Thymus (tissue), 11 donors: ENCODE measurements at regions not wholly inside any gene's neighbourhood (a gene's known extent, or its start where the extent isn't known, plus 50 kb on each side); places are given as distances from the start of the nearest gene placed in this dataset.

Source experiments
- DNase-seq, 9 donors: peaks; one replicate each; pipeline ENCODE4 v3.0.0-alpha.2; 2013; ENCODE audit warnings: low spot score in 9 of 9, low read depth in 6 of 9, missing footprints in 1 of 9
- H3K27ac ChIP-seq, 2 donors: one replicate each; pipeline ENCODE4 v1.5.1; 2013; ENCODE audit warnings: control low read depth in 1 of 2, low read depth in 1 of 2, low read length in 1 of 2, mild to moderate bottlenecking in 1 of 2, moderate library complexity in 1 of 2
- H3K27me3 ChIP-seq, 2 donors: one replicate each; pipeline ENCODE4 v1.5.1; 2013; ENCODE audit warnings: low read length in 1 of 2; ENCODE audit not compliant: control insufficient read depth in 2 of 2, insufficient read depth in 1 of 2
- H3K36me3 ChIP-seq, 2 donors: one replicate each; pipeline ENCODE4 v1.5.1; 2013; ENCODE audit warnings: low read length in 1 of 2, mild to moderate bottlenecking in 1 of 2, moderate library complexity in 1 of 2; ENCODE audit not compliant: control insufficient read depth in 2 of 2, insufficient read depth in 2 of 2
- H3K4me1 ChIP-seq, 2 donors: one replicate each; pipeline ENCODE4 v1.5.1; 2013; ENCODE audit warnings: low read length in 2 of 2; ENCODE audit not compliant: control insufficient read depth in 2 of 2, insufficient read depth in 2 of 2
- H3K4me3 ChIP-seq, 2 donors: one replicate each; pipeline ENCODE4 v1.5.1; 2013; ENCODE audit warnings: low read length in 2 of 2, control low read depth in 1 of 2, mild to moderate bottlenecking in 1 of 2
- H3K9me3 ChIP-seq, 2 donors: one replicate each; pipeline ENCODE4 v1.5.1; 2013; ENCODE audit warnings: low read length in 1 of 2, mild to moderate bottlenecking in 1 of 2; ENCODE audit not compliant: control insufficient read depth in 2 of 2, insufficient read depth in 1 of 2
- WGBS: extraction: QIAGEN DNeasy Blood & Tissue Kit; methylation state at CpG from one replicate; pipeline ENCODE4 v1.1.7; 2013; 5-methylcytosine and 5-hydroxymethylcytosine counted together
- donor health status: healthy.

GRCh38 chr6:105952326-105952725, 133.8 kb upstream of the PRDM1 start:
- Histone ChIP-seq H3K9me3 (no peaks in the 10 kb centered on the region), H3K4me1 (no peaks in the 10 kb centered on the region), H3K36me3 (no peaks in the 10 kb centered on the region), H3K27me3 (no peaks in the 10 kb centered on the region), H3K4me3 (no peak overlapping the region), H3K27ac (no peak overlapping the region)
- no peak for DNase-seq
- 95% methylated on average over 3 of the region's 3 CpGs for WGBS

GRCh38 chr6:105951322-105951721, 134.8 kb upstream of the PRDM1 start:
- 83% methylated on average over 4 of the region's 4 CpGs for WGBS
- Histone ChIP-seq H3K9me3 (no peaks in the 10 kb centered on the region), H3K4me1 (no peaks in the 10 kb centered on the region), H3K27me3 (no peaks in the 10 kb centered on the region), H3K4me3 (no peak overlapping the region), H3K36me3 (no peaks in the 10 kb centered on the region), H3K27ac (no peak overlapping the region)
- DNase-seq = no peak

- DNase-seq = no peak
- no peak overlapping the region for H3K4me3 ChIP-seq
- H3K9me3 ChIP-seq = no peaks in the 10 kb centered on the region
- 81% methylated on average over 2 of the region's 2 CpGs for WGBS
- no peaks in the 10 kb centered on the region for H3K36me3 ChIP-seq
- H3K4me1 ChIP-seq = no peaks in the 10 kb centered on the region
- no peak overlapping the region for H3K27ac ChIP-seq
- no peaks in the 10 kb centered on the region for H3K27me3 ChIP-seq
Observed at GRCh38 chr6:105949869-105950268, 136.3 kb upstream of the PRDM1 start.

- no peaks in the 10 kb centered on the region for H3K4me1 ChIP-seq
- 70% methylated on average over 2 of the region's 2 CpGs for WGBS
Observed at GRCh38 chr6:105943514-105943913, 142.6 kb upstream of the PRDM1 start.

GRCh38 chr6:105941621-105942412, 144.3 kb upstream of the PRDM1 start:
- Histone ChIP-seq H3K9me3 (no peaks in the 10 kb centered on the region), H3K36me3 (no peaks in the 10 kb centered on the region), H3K4me1 (no peaks in the 10 kb centered on the region), H3K27me3 (no peaks in the 10 kb centered on the region), H3K27ac (no peak overlapping the region), H3K4me3 (no peak overlapping the region)
- WGBS = 98% methylated on average over 2 of the region's 2 CpGs
- DNase-seq = no peak

More at GRCh38 chr6:105943514-105943913, 142.6 kb upstream of the PRDM1 start:
- DNase-seq = no peak
- H3K27ac ChIP-seq = no peak overlapping the region
- H3K9me3 ChIP-seq = no peaks in the 10 kb centered on the region
- no peaks in the 10 kb centered on the region for H3K27me3 ChIP-seq
- no peak overlapping the region for H3K4me3 ChIP-seq
- no peaks in the 10 kb centered on the region for H3K36me3 ChIP-seq

GRCh38 chr6:105940990-105941389, 145.1 kb upstream of the PRDM1 start:
- no peak for DNase-seq
- no peaks in the 10 kb centered on the region for H3K36me3 ChIP-seq
- H3K27ac ChIP-seq = no peak overlapping the region
- H3K4me1 ChIP-seq = no peaks in the 10 kb centered on the region
- WGBS = 91% methylated on average over 2 of the region's 2 CpGs
- no peak overlapping the region for H3K4me3 ChIP-seq
- no peaks in the 10 kb centered on the region for H3K9me3 ChIP-seq
- no peaks in the 10 kb centered on the region for H3K27me3 ChIP-seq

- H3K4me1 ChIP-seq = no peaks in the 10 kb centered on the region
- no peaks in the 10 kb centered on the region for H3K27me3 ChIP-seq
- H3K27ac ChIP-seq = no peak overlapping the region
- H3K9me3 ChIP-seq = no peaks in the 10 kb centered on the region
- no peak for DNase-seq
- no peak overlapping the region for H3K4me3 ChIP-seq
- 95% methylated on average over 2 of the region's 2 CpGs for WGBS
- no peaks in the 10 kb centered on the region for H3K36me3 ChIP-seq
Observed at GRCh38 chr6:105936972-105937371, 149.2 kb upstream of the PRDM1 start.

GRCh38 chr6:105935416-105935815, 150.7 kb upstream of the PRDM1 start:
- 93% methylated on average over 4 of the region's 4 CpGs for WGBS
- no peak overlapping the region for H3K27ac ChIP-seq
- no peak overlapping the region for H3K4me3 ChIP-seq
- no peaks in the 10 kb centered on the region for H3K4me1 ChIP-seq
- H3K36me3 ChIP-seq = no peaks in the 10 kb centered on the region
- H3K9me3 ChIP-seq = no peaks in the 10 kb centered on the region
- DNase-seq = no peak
- H3K27me3 ChIP-seq = no peaks in the 10 kb centered on the region

- no peaks in the 10 kb centered on the region for H3K27me3 ChIP-seq
- WGBS = 95% methylated on average over 5 of the region's 5 CpGs
- H3K36me3 ChIP-seq = no peaks in the 10 kb centered on the region
- H3K4me1 ChIP-seq = no peaks in the 10 kb centered on the region
- no peak overlapping the region for H3K27ac ChIP-seq
- DNase-seq = no peak
- H3K4me3 ChIP-seq = no peak overlapping the region
- no peaks in the 10 kb centered on the region for H3K9me3 ChIP-seq
Observed at GRCh38 chr6:105934708-105935107, 151.4 kb upstream of the PRDM1 start.
